ENCODE measurements at regions not wholly inside any gene's neighbourhood (a gene's known extent, or its start where the extent isn't known, plus 50 kb on each side); places are given as distances from the start of the nearest gene placed in this dataset.

DNA sequence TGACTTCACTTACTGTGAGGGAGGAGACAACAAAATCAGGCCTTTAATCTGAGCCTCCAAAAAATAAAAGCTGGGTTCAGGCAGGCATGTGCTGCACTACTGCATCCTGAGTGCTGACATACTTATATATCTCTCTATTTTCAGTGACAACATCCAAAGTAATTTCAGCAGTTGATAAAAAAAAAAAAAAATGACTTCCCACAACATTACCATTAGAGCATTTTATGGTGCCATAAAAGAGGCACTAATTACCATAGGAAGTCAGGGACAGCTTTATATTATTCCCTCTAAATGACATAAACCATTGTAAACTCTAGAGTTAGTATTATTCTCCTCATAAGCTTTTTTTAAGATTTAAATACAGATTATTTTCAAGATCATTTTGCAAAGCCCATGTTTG, 346.1 kb downstream of the SLCO4C1 start:
- no peak overlapping the region for H3K4me3 ChIP-seq
- no peaks in the 10 kb centered on the region for H3K36me3 ChIP-seq (ENCODE audit: low read depth, missing control alignments)
- TF ChIP-seq, protein P1, sequence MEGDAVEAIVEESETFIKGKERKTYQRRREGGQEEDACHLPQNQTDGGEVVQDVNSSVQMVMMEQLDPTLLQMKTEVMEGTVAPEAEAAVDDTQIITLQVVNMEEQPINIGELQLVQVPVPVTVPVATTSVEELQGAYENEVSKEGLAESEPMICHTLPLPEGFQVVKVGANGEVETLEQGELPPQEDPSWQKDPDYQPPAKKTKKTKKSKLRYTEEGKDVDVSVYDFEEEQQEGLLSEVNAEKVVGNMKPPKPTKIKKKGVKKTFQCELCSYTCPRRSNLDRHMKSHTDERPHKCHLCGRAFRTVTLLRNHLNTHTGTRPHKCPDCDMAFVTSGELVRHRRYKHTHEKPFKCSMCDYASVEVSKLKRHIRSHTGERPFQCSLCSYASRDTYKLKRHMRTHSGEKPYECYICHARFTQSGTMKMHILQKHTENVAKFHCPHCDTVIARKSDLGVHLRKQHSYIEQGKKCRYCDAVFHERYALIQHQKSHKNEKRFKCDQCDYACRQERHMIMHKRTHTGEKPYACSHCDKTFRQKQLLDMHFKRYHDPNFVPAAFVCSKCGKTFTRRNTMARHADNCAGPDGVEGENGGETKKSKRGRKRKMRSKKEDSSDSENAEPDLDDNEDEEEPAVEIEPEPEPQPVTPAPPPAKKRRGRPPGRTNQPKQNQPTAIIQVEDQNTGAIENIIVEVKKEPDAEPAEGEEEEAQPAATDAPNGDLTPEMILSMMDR (IDR thresholded peaks at IDR 0.05), result no peak
- TF ChIP-seq POLR2A (IDR thresholded peaks at IDR 0.05), result no peak
- no peaks in the 10 kb centered on the region for H3K27me3 ChIP-seq
- intact Hi-C loops (cut with DNase I; ENCODE audit: low total_unique reads), result no loop called here
- DNase-seq, result no peak
- H3K27ac ChIP-seq, result no peak overlapping the region
- no peaks in the 10 kb centered on the region for H3K9me3 ChIP-seq
- no peaks in the 10 kb centered on the region for H3K4me1 ChIP-seq

GRCh38 chr5:101948615-101949014, 347.5 kb downstream of the SLCO4C1 start:
- 87 to 94% methylated on average over 1 of the region's 1 CpG for WGBS, 2 donors
- H3K4me1 ChIP-seq, result no peaks in the 10 kb centered on the region
- H3K9me3 ChIP-seq, result no peaks in the 10 kb centered on the region
- no peaks in the 10 kb centered on the region for H3K27me3 ChIP-seq
- H3K36me3 ChIP-seq (ENCODE audit: low read depth, missing control alignments), result no peaks in the 10 kb centered on the region
- no peak overlapping the region for H3K4me3 ChIP-seq
- TF ChIP-seq, protein P1 (IDR thresholded peaks at IDR 0.05), result no peak
- intact Hi-C loops (cut with DNase I; ENCODE audit: low total_unique reads), result no loop called here
- DNase-seq, result no peak
- H3K27ac ChIP-seq, result no peak overlapping the region

GRCh38 chr5:101943784-101944183, 352.3 kb downstream of the SLCO4C1 start:
- intact Hi-C loops (cut with DNase I; ENCODE audit: low total_unique reads), result no loop called here
- WGBS, 2 donors, result 42 to 50% methylated on average over 1 of the region's 1 CpG
- Histone ChIP-seq H3K27me3 (no peaks in the 10 kb centered on the region), H3K4me1 (no peaks in the 10 kb centered on the region), H3K4me3 (no peak overlapping the region), H3K27ac (no peak overlapping the region), H3K9me3 (no peaks in the 10 kb centered on the region), H3K36me3 (ENCODE audit: low read depth, missing control alignments) (no peaks in the 10 kb centered on the region)
- DNase-seq, result no peak
- TF ChIP-seq, protein P1 (IDR thresholded peaks at IDR 0.05), result no peak
- no peak for TF ChIP-seq POLR2A (IDR thresholded peaks at IDR 0.05)

DNA sequence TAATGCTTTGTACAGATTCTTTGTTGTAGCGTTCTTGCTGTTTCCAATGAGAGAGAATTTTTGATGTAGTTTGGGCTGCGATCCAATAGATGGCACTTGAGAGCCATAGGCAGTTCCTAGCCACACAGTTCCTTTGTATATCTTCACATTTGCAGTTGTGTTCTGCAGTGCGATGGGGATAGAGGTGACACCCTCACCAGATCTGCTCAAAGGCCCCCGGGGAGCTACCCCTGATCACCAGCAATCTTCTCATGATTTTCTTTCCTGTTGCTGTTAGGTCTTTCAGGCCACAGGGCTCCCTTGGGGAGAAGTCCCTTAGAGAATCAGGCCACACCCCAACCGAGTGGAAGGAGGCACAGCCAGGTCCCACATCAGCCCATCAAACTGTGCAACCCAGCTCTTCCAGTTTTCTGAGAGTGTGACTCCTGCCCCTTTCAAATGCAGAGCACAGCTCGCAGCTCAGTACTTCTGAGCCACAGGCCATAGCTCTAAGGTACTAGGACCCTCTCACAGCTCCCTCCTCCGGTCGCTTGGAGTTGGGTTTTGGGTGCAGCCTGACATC, 353.7 kb downstream of the SLCO4C1 start:
- intact Hi-C loops (cut with DNase I; ENCODE audit: low total_unique reads), result no loop called here
- Histone ChIP-seq H3K4me1 (no peaks in the 10 kb centered on the region), H3K4me3 (no peak overlapping the region), H3K9me3 (no peaks in the 10 kb centered on the region), H3K27ac (no peak overlapping the region), H3K27me3 (no peaks in the 10 kb centered on the region), H3K36me3 (ENCODE audit: low read depth, missing control alignments) (no peaks in the 10 kb centered on the region)
- TF ChIP-seq, protein P1 (IDR thresholded peaks at IDR 0.05), result peak in 1 of 3 experiments; percentile 7
- no peak for TF ChIP-seq POLR2A (IDR thresholded peaks at IDR 0.05)
- peak; percentile 48 for DNase-seq
- WGBS, 2 donors, result 62% methylated on average over 8 of the region's 8 CpGs

GRCh38 chr5:101937041-101937440, 359.0 kb downstream of the SLCO4C1 start:
- intact Hi-C loops (cut with DNase I; ENCODE audit: low total_unique reads), result no loop called here
- WGBS, 2 donors, result 41 to 87% methylated on average over 2 of the region's 2 CpGs
- Histone ChIP-seq H3K4me3 (no peak overlapping the region), H3K36me3 (ENCODE audit: low read depth, missing control alignments) (no peaks in the 10 kb centered on the region), H3K9me3 (no peaks in the 10 kb centered on the region), H3K4me1 (no peaks in the 10 kb centered on the region), H3K27me3 (no peaks in the 10 kb centered on the region), H3K27ac (no peak overlapping the region)
- TF ChIP-seq POLR2A (IDR thresholded peaks at IDR 0.05), result no peak
- TF ChIP-seq, protein P1 (IDR thresholded peaks at IDR 0.05), result no peak
- no peak for DNase-seq

Data from testis (tissue), 2 donors.